GM11168 (cell line): ENCODE measurements at regions not wholly inside any gene's neighbourhood (a gene's known extent, or its start where the extent isn't known, plus 50 kb on each side); places are given as distances from the start of the nearest gene placed in this dataset.

Experiments used
- in situ Hi-C: fragments of 300-500 bp; cut with MboI; formaldehyde crosslinking; loops from one replicate; pipeline ENCODE4 v1.12.0; 2022; ENCODE audit warnings: low sequenced_read_pairs; ENCODE audit not compliant: unreplicated experiment

- in situ Hi-C loops, result no loop called here
These were observed 752.5 kb upstream of the SGCG start for GRCh38 chr13:22428188-22428828.

GRCh38 chr13:22432690-22433089 is 748.1 kb upstream of the SGCG start:
- in situ Hi-C loops, result no loop called here

DNA sequence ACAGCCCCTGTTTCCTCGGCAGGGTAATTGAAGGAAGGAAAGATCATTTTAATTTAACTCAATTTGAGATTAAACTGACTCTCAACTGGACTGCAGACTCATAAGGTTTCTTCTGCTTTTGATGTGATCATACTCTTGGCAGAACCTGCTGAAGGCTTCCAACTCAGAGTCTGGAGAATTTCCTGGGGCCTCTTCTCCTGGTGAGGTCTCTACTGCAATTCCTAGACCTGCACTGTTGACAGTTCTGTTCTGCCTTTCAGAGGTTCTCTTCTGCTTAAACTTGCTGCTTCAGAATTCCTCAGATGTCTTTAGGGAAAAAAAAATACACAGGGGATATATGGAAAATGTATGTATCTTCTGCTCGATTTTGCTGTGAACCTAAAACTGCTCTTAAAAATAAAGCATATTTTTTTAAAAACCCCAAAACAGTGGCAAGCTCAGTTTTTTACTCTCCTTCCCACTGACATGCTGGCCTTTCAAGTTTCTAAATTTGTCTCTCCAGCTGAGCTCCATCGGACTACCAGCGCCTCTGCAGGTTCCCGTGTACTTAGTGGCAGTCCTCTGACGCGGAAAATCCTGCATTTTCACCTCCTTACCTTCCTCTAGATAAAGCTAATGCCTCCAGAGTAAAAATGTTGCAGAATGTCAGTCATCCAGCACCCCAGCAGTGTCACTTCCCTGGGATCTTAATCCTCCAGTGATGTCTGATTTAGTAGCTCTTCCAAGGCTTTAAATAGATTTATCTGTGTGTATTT is 733.5 kb upstream of the SGCG start:
- in situ Hi-C loops, result no loop called here

DNA sequence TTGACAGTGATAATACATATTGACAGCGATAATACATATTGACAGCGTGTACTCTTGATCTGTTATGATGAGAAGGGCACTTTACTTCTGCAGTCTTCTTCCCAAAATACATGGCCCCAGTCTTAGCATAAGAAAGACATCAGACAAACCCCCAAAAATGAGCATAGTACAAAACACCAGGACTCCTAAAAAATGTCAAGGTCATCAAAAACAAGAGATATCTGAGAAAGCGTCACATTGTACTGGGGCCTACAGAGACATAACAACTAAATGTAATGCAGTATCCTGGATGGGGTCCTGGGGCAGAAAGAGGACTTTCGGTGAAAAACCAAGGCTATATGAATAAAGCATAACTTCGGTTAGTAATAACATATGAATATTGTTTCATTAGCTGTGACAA is 731.5 kb upstream of the SGCG start:
- in situ Hi-C loops, result no loop called here

DNA sequence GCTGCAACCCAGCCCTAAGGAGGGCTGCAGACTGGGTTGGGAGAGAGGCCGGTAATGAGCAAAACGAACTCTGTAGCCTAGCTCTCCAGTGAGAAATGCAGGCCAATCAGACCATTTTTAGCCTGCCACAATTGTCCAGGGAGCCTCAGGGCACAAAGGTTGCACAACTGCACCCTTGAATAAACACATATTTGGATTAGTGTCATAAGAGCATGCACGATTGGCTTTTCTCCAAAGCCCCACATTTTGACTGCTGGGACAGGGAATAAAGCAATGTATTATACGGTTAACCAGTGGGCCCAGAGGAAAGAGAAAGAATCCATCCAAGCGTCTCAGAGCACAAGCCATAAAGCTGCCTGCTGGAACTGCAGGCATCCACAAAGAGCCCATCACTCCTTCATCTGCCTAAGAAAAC is 729.4 kb upstream of the SGCG start:
- in situ Hi-C loops, result no loop called here

- in situ Hi-C loops, result no loop called here
These were observed 726.2 kb upstream of the SGCG start for GRCh38 chr13:22454586-22454985.

DNA sequence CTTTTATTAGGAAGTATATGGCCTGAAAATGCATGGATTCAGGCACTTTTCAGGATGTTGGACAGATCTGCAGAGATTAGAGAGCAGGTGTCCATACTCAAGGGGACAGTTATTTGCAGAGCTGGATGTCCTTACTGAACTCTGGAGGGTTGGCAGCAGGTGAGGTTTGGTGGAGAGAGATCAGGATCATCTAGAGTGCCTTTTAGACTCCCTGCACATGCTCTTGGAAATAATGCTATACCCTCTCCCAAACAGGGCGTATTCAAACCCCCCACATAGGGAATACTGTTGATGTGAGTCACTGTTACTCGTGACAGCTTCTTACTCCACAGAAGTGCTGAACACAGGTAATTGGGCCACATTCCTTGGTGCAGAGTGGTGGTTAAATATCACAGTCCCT is 725.7 kb upstream of the SGCG start:
- in situ Hi-C loops, result no loop called here

- in situ Hi-C loops, result no loop called here
These were observed 718.8 kb upstream of the SGCG start for GRCh38 chr13:22461854-22462490.

DNA sequence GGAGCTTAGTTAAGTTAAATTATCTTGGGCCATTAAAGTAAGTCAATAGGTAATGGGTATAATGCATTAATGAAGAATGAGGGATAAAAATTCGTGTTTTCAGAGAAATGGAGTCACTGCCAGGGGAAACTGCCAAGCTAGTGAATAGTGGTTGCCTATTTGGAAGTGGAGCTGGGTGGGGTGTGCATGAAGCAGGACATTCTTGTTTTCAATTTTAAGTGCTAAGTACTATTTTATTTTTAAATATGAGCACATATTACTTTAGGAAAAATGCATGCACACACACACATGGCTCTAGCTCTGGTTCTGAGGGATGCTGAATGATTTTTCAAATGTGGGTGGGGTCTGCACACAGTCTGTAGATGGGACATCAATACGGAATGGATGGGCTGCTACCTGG is 717.7 kb upstream of the SGCG start:
- in situ Hi-C loops, result no loop called here

DNA sequence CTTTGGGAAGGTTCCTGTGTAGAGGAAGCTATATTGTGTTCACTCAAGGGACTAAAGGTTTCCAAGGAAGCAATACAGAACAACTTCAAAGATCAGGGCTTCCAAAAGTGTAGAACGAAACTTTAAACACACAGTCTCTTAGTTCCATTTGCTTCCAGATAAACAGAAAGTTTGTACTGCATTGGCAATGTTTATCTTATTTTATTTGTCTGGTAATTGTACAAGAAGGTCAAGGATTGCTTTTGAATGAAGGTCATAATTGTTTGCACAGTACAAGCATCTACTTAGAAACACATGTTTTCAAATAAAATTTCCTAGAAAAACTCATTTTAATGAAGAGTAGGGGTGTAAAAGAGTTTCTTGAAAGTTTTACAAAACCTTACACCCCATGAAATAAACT is 712.7 kb upstream of the SGCG start:
- in situ Hi-C loops, result no loop called here

GRCh38 chr13:22468824-22469223 is 712.0 kb upstream of the SGCG start:
- in situ Hi-C loops, result no loop called here

- in situ Hi-C loops, result no loop called here
These were observed 711.3 kb upstream of the SGCG start for GRCh38 chr13:22469452-22469851.

DNA sequence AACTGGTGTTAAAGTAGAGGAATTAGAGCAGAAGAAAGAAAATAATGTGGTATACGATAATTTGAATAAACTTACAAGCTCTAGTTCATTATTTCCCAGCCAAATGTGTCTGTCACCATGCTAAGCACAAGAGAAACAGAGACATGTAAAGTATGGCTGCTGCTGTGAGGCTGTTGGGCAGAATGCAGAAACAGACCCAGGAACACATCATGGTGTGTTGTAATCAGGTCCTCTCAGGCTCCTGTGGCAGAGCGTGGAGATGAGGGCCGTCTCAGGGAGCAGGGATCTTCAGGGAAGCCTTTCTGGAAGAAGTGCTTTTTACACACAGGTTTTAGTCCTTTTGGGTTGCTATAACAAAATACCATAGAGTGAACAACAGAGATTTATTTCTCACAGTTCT is 710.7 kb upstream of the SGCG start:
- in situ Hi-C loops, result no loop called here

- in situ Hi-C loops, result no loop called here
These were observed 698.2 kb upstream of the SGCG start for GRCh38 chr13:22482496-22483000.

- in situ Hi-C loops, result no loop called here
These were observed 697.5 kb upstream of the SGCG start for GRCh38 chr13:22483276-22483675.

- in situ Hi-C loops, result no loop called here
These were observed 694.3 kb upstream of the SGCG start for GRCh38 chr13:22486490-22486889.

DNA sequence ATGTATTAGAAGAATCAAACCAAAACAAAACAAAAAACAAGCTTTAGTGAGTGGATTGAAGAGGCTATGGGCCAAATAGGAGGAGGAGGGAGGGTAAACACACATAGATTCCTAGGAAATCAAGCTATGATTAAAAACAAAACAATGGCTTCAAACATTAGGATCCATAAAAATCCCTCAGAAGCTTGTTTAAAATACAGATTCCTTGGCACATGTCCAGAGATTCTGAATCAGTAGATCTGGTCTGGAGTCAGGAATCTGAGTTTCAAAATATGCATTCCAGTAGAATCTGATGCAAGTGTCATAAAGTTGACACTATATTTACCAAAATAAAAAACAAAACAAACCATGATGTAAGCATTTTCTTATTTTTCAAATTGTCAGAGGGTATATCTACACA is 692.8 kb upstream of the SGCG start:
- in situ Hi-C loops, result no loop called here

DNA sequence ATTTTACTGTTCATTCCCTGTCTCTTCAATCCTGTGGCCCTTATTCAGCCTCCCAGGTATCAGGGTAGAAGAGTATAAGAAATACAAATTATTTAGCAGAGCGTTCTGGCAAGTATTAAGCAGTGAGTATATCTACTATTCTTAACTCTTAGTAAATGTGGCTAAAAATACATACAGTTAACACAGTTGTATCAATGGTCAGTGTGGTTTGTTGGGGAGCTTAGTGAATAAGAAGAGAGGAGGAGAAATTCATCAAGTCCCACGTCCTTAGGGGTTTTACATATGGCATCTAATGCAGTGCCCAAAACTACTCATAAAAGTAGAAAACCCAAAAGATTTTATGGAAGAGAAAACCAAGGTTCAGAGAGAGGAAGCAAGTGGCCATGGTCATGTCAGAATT is 691.0 kb upstream of the SGCG start:
- in situ Hi-C loops, result no loop called here

DNA sequence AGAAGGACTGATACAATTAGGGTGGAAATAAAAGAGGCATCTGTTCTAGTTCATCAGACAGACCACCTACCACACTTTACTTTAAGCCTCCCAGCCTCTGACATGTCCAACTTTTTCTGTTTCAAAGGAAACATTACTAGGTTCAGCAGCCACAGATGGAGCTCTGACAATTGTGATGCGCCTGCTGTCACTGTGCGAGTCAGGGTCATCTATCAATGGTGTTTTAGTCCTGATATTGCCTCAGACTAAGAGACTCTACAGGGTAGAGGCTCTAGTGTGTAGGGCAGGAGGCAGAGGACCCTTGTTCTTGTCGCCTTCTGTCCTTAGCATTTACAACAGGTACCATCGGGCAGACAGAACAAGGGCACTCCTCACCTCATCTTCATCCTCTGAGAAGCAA is 685.0 kb upstream of the SGCG start:
- in situ Hi-C loops, result no loop called here

- in situ Hi-C loops, result no loop called here
These were observed 683.8 kb upstream of the SGCG start for GRCh38 chr13:22496803-22497508.
